ENCODE measurements at regions not wholly inside any gene's neighbourhood (a gene's known extent, or its start where the extent isn't known, plus 50 kb on each side); places are given as distances from the start of the nearest gene placed in this dataset.

GRCh38 chr2:222795450-222796357 is 65.1 kb upstream of the ACSL3 start:
- dilution Hi-C loops (cut with MboI; ENCODE audit: extremely low pct_ligation_motif_present, low sequenced_read_pairs) = no loop called here
- no TSS peak for BruUV-seq (replicated peaks)
- CTCF ChIA-PET = interaction anchor here (1.2 to 3.9 kb wide), 9 partner anchors 9 to 143 kb away, joined by 4 to 29 read pairs (median 7); partner anchors contain the start of gene ACSL3
- no peak overlapping the region for H3K27ac ChIP-seq (ENCODE audit: insufficient read depth, low read depth, low read length)
- no peaks in the 10 kb centered on the region for H3K36me3 ChIP-seq (ENCODE audit: control insufficient read depth in 2 of 2, extremely low read depth in 1 of 2, insufficient read depth in 2 of 2, low read length in 2 of 2)
- no peak overlapping the region for H3K4me2 ChIP-seq (ENCODE audit: insufficient read depth, low read length)
- no peaks in the 10 kb centered on the region for H3K9me3 ChIP-seq (replicated peaks; ENCODE audit: control insufficient read depth, insufficient read depth, low read length)
- peaks cover 11% of the 10 kb centered on the region for H3K4me1 ChIP-seq (ENCODE audit: control insufficient read depth, extremely low read depth, insufficient read depth, low read length)
- DNase-seq (ENCODE audit: low read depth, low spot score) = no peak
- H2AFZ ChIP-seq (ENCODE audit: low read depth, low read length) = no peak overlapping the region
- intact Hi-C loops (cut with micrococcal nuclease) = loop anchor here (2.0 kb wide), 1 partner anchor 65 kb away; the partner anchor contains the start of gene ACSL3
- no peak overlapping the region for H3K4me3 ChIP-seq (replicated peaks in 1 of 3; ENCODE audit: insufficient read depth in 1 of 3, low read depth in 1 of 3, low read length in 3 of 3)
- H3K9me1 ChIP-seq (replicated peaks; ENCODE audit: control insufficient read depth, extremely low read depth, insufficient read depth, low read length) = no peaks in the 10 kb centered on the region
- H3K79me2 ChIP-seq (ENCODE audit: control insufficient read depth, insufficient read depth, low read length) = no peaks in the 10 kb centered on the region
- POLR2A ChIA-PET = no interaction called here
- no peak for FAIRE-seq
- H3K27me3 ChIP-seq (ENCODE audit: control insufficient read depth in 2 of 2, insufficient read depth in 2 of 2, low read length in 2 of 2) = peaks cover 0 to 2% of the 10 kb centered on the region in 2 experiments
- no peak overlapping the region for H3K9ac ChIP-seq (replicated peaks; ENCODE audit: extremely low read depth, insufficient read depth, low read length)
- TF ChIP-seq FOS (IDR thresholded peaks at IDR 0.05; ENCODE audit: borderline replicate concordance, insufficient read depth, low read length) (no peak), MYC (IDR thresholded peaks at IDR 0.05; ENCODE audit: low read depth, low read length) (no peak), JUN (IDR thresholded peaks at IDR 0.05; ENCODE audit: borderline replicate concordance, insufficient read depth, insufficient read length, low read depth) (no peak), MAX (IDR thresholded peaks at IDR 0.05; ENCODE audit: insufficient read depth, insufficient read length) (no peak), EZH2 (IDR thresholded peaks at IDR 0.05; ENCODE audit: borderline replicate concordance, low read depth, low read length, severe bottlenecking) (no peak), GATA2 (IDR thresholded peaks at IDR 0.05; ENCODE audit: insufficient read depth, insufficient read length, low read depth, low read length) (no peak), POLR2A (IDR thresholded peaks at IDR 0.05; ENCODE audit: low read depth, low read length) (no peak), POLR2AphosphoS5 (IDR thresholded peaks at IDR 0.05; ENCODE audit: insufficient read depth, low read depth, low read length) (no peak), CTCF (IDR thresholded peaks at IDR 0.05; ENCODE audit: extremely low read depth in 1 of 2, insufficient read depth in 1 of 2, low read depth in 1 of 2, low read length in 2 of 2) (no peak)
- no peaks in the 10 kb centered on the region for H4K20me1 ChIP-seq (replicated peaks; ENCODE audit: control insufficient read depth, extremely low read depth, insufficient read depth, low read length)

All from endothelial cell of umbilical vein (primary cell).